AG10803 (cell line): ENCODE measurements at regions not wholly inside any gene's neighbourhood (a gene's known extent, or its start where the extent isn't known, plus 50 kb on each side); places are given as distances from the start of the nearest gene placed in this dataset.

ENCODE experiments used
- DNase-seq: peaks from one replicate; pipeline ENCODE4 v3.0.0; 2010; ENCODE audit warnings: low read depth
- H3K4me3 ChIP-seq: 2 replicates; pipeline ENCODE4 v1.5.1; 2011; ENCODE audit warnings: mild to moderate bottlenecking, low read length, control low read depth
- TF ChIP-seq, protein P1 (sequence below): conservative IDR thresholded peaks from 2 replicates; pipeline ENCODE4 v1.5.1; 2011; ENCODE audit warnings: mild to moderate bottlenecking, low read length, control low read depth, inconsistent platforms

DNA sequence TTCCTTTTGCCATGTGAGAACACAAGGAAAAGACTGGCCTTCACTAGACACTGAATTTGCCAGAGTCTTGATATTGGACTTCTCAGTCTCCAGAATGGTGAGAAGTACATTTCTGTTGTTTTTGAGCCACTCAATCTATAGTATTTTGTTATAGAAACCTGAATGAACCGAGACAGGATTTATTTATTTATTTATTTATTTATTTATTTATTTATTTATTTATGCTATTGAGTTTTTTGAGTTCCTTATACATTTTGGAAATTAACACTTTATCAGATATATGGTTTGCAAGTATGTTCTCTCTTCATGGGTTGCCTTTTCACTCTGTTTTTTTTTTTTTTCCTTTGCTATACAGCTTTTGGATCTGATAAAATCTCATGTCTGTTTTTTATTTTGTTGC lies 319.0 kb upstream of the PCDH20 start:
- no peak for DNase-seq
- TF ChIP-seq, protein P1, sequence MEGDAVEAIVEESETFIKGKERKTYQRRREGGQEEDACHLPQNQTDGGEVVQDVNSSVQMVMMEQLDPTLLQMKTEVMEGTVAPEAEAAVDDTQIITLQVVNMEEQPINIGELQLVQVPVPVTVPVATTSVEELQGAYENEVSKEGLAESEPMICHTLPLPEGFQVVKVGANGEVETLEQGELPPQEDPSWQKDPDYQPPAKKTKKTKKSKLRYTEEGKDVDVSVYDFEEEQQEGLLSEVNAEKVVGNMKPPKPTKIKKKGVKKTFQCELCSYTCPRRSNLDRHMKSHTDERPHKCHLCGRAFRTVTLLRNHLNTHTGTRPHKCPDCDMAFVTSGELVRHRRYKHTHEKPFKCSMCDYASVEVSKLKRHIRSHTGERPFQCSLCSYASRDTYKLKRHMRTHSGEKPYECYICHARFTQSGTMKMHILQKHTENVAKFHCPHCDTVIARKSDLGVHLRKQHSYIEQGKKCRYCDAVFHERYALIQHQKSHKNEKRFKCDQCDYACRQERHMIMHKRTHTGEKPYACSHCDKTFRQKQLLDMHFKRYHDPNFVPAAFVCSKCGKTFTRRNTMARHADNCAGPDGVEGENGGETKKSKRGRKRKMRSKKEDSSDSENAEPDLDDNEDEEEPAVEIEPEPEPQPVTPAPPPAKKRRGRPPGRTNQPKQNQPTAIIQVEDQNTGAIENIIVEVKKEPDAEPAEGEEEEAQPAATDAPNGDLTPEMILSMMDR = no peak
- no peak overlapping the region for H3K4me3 ChIP-seq

DNA sequence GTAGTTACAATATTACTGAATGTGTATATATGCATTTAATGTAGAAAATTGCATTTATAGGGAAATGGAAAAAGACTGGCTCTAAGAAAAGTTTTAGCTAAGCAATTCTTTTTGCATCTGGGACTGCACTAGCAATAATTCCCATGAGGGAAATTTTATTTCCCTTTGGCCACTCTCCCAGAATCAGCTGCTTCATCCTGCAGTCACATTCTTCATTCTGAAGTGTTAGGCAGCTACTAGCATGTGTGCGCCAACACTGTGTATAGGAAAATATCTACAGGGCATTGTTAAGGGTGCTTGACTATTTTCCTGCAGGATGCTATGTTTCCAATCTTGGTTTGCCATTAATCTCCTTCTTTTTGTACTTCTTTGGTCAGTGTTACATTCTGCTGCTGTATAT lies 312.8 kb upstream of the PCDH20 start:
- no peak overlapping the region for H3K4me3 ChIP-seq
- TF ChIP-seq, protein P1 = no peak
- peak; percentile 42 for DNase-seq

DNA sequence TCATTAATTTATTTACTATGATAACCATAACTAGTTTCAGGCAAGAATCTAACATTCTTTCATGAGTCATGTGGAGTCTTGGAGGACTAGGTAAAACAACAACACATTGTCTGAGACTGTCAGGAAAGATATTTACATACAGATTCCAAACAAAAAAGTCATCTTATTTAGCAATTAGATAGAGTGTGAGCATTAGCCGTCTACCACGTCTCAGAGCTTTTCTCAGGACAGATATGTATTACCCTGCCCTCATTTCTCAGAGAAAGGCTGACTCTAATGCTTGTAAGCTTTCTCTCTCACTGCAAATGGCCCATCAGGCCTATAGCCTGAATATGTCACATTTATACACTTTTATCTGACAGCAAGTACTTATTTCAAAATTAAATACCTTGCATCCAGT lies 312.1 kb upstream of the PCDH20 start:
- TF ChIP-seq, protein P1 = no peak
- H3K4me3 ChIP-seq = no peak overlapping the region
- DNase-seq = peak; percentile 37

DNA sequence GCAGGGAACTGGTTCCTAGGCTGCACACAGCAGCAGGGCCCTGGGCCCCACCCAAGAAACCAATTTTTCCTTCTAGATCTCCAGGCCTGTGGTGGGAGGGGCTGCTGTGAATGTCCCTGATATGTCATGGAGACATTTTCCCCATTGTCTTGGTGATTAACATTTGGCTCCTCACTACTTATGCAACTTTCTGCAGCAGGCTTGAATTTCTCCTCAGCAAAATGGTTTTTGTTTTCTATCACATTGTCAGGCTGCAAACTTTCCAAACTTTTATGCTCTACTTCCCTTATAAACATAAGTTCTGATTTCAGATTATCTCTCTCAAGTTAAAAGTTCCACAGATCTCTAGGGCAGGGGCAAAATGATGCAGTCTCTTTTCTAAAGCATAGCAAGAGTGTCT lies 310.2 kb upstream of the PCDH20 start:
- TF ChIP-seq, protein P1 = no peak
- H3K4me3 ChIP-seq = no peak overlapping the region
- DNase-seq = no peak

DNA sequence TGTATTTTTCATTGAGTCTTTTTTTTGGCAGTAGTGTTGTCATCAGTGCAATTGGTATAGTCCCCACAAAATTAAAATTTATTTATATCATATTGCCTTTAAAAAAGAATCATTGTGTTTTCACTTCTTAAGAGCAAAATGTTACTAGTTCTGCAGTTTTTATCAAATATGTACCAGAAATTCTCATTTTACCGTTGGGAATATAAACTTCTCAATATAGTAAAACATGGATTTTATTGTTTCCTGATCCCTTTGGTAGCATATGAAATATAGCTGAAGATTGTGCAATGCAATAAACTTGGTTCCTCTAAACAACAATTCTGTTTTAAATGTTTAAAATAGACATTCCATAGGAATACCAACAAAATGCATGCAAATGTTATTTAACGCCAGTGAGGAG lies 306.5 kb upstream of the PCDH20 start:
- TF ChIP-seq, protein P1 = no peak
- DNase-seq = no peak
- no peak overlapping the region for H3K4me3 ChIP-seq

DNA sequence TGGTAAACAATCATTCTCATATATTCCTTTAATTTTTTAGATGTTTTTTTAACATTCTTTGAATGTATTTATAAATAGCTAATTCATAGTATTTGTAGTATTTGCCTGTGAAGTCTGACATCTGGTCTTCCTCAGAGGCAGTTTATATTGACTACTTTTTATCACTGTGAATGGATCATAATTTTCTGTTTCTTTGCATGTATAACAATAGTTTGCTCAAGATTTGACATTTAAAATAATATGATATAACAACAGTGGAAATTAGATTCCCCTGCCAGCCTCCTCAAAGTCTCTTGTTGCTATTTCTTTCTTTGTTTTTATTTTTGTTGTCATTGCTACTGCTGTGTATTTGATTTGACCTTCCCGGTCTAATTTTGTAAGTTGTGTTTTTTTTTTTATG lies 297.0 kb upstream of the PCDH20 start:
- TF ChIP-seq, protein P1 = no peak
- DNase-seq = no peak
- no peak overlapping the region for H3K4me3 ChIP-seq

DNA sequence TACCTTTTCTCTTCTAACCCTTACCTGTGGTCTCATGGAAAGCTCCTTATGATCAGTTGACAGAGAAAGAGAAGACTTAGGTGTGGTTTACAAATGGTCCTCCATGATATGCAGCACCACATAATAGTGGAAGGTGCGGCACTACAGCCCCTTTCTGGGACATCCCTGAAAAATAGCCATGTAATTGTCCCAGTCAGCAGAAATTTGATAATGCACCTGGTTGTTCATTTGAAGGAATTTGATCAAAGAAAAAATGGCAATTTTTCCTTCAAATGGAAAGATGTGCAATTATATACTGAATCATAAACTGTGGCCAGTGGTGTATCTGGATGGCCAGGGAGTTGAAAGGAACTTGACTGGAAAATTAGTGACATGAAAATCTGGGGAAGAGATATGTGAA lies 293.6 kb upstream of the PCDH20 start:
- no peak overlapping the region for H3K4me3 ChIP-seq
- TF ChIP-seq, protein P1 = no peak
- no peak for DNase-seq
